ENCODE measurements at regions not wholly inside any gene's neighbourhood (a gene's known extent, or its start where the extent isn't known, plus 50 kb on each side); places are given as distances from the start of the nearest gene placed in this dataset.
A peak's percentile ranks its signal among the peaks of the same experiment; 100 is the strongest.

- H3K27ac Mint-ChIP-seq: no peak overlapping the region
- H3K27me3 Mint-ChIP-seq: no peaks in the 10 kb centered on the region
- H3K4me1 Mint-ChIP-seq (ENCODE audit: low read depth): peaks cover 6% of the 10 kb centered on the region
- no peak for DNase-seq (ENCODE audit: low spot score, unreplicated experiment)
- no peak overlapping the region for H3K4me3 Mint-ChIP-seq (ENCODE audit: low read depth)
- no peaks in the 10 kb centered on the region for H3K36me3 Mint-ChIP-seq (ENCODE audit: insufficient read depth)
- no peak for TF ChIP-seq CTCF (IDR thresholded peaks at IDR 0.05; ENCODE audit: unreplicated experiment)
- H3K9me3 Mint-ChIP-seq (ENCODE audit: low read depth): peaks cover 6% of the 10 kb centered on the region
These were observed 302.0 kb downstream of the ALDH8A1 start for GRCh38 chr6:134647861-134648260.

GRCh38 chr6:134642819-134643218, 307.1 kb downstream of the ALDH8A1 start:
- no peak overlapping the region for H3K4me3 Mint-ChIP-seq (ENCODE audit: low read depth)

GRCh38 chr6:134642279-134642678, 307.6 kb downstream of the ALDH8A1 start:
- Mint-ChIP-seq H3K4me3 (ENCODE audit: low read depth) (no peak overlapping the region), H3K27ac (no peak overlapping the region), H3K9me3 (ENCODE audit: low read depth) (peaks cover 4% of the 10 kb centered on the region), H3K36me3 (ENCODE audit: insufficient read depth) (no peaks in the 10 kb centered on the region), H3K4me1 (ENCODE audit: low read depth) (peaks cover 4% of the 10 kb centered on the region), H3K27me3 (no peaks in the 10 kb centered on the region)
- TF ChIP-seq CTCF (IDR thresholded peaks at IDR 0.05; ENCODE audit: unreplicated experiment): no peak
- no peak for DNase-seq (ENCODE audit: low spot score, unreplicated experiment)

More at GRCh38 chr6:134642819-134643218, 307.1 kb downstream of the ALDH8A1 start:
- DNase-seq (ENCODE audit: low spot score, unreplicated experiment): no peak
- Mint-ChIP-seq H3K27me3 (no peaks in the 10 kb centered on the region), H3K9me3 (ENCODE audit: low read depth) (peaks cover 8% of the 10 kb centered on the region), H3K27ac (no peak overlapping the region), H3K36me3 (ENCODE audit: insufficient read depth) (no peaks in the 10 kb centered on the region), H3K4me1 (ENCODE audit: low read depth) (peaks cover 4% of the 10 kb centered on the region)
- no peak for TF ChIP-seq CTCF (IDR thresholded peaks at IDR 0.05; ENCODE audit: unreplicated experiment)

- Mint-ChIP-seq H3K27me3 (no peaks in the 10 kb centered on the region), H3K9me3 (ENCODE audit: low read depth) (peaks cover 4% of the 10 kb centered on the region), H3K4me3 (ENCODE audit: low read depth) (no peak overlapping the region), H3K27ac (no peak overlapping the region), H3K36me3 (ENCODE audit: insufficient read depth) (no peaks in the 10 kb centered on the region), H3K4me1 (ENCODE audit: low read depth) (peaks cover 4% of the 10 kb centered on the region)
- peak; percentile 17 for DNase-seq (ENCODE audit: low spot score, unreplicated experiment)
- peak; percentile 88 for TF ChIP-seq CTCF (IDR thresholded peaks at IDR 0.05; ENCODE audit: unreplicated experiment)
These were observed 308.9 kb downstream of the ALDH8A1 start for GRCh38 chr6:134640975-134641429.

DNA sequence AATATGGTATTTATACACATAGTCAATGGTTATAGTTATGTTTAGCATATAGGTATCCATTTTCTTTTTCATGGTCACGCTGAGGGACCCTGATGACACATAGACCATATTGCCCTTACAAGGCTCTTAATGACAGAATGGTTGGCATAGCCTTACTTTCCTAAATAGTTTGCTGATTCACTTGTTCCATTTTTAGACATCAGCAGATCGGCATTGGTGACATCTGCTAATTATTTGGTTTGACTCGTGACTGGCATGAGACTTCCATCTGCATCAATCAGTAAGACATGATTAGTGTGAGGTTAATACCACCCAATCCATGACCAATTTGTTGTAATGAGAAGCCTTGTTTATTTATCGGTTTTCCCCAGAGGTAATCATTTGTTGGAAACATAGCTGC, 309.7 kb downstream of the ALDH8A1 start:
- no peak overlapping the region for H3K4me3 Mint-ChIP-seq (ENCODE audit: low read depth)
- no peak overlapping the region for H3K27ac Mint-ChIP-seq
- no peak for DNase-seq (ENCODE audit: low spot score, unreplicated experiment)
- H3K36me3 Mint-ChIP-seq (ENCODE audit: insufficient read depth): no peaks in the 10 kb centered on the region
- H3K9me3 Mint-ChIP-seq (ENCODE audit: low read depth): peaks cover 4% of the 10 kb centered on the region
- no peaks in the 10 kb centered on the region for H3K27me3 Mint-ChIP-seq
- TF ChIP-seq CTCF (IDR thresholded peaks at IDR 0.05; ENCODE audit: unreplicated experiment): no peak
- H3K4me1 Mint-ChIP-seq (ENCODE audit: low read depth): peaks cover 4% of the 10 kb centered on the region
